Astrocyte of the hippocampus (primary cell): ENCODE measurements at regions not wholly inside any gene's neighbourhood (a gene's known extent, or its start where the extent isn't known, plus 50 kb on each side); places are given as distances from the start of the nearest gene placed in this dataset.
A peak's percentile ranks its signal among the peaks of the same experiment; 100 is the strongest.

Source experiments
- DNase-seq: peaks from one replicate; pipeline ENCODE4 v3.0.0; 2011; ENCODE audit warnings: low read depth, low spot score

GRCh38 chr14:42004321-42004720 is 397.6 kb downstream of the LRFN5 start:
- no peak for DNase-seq

DNA sequence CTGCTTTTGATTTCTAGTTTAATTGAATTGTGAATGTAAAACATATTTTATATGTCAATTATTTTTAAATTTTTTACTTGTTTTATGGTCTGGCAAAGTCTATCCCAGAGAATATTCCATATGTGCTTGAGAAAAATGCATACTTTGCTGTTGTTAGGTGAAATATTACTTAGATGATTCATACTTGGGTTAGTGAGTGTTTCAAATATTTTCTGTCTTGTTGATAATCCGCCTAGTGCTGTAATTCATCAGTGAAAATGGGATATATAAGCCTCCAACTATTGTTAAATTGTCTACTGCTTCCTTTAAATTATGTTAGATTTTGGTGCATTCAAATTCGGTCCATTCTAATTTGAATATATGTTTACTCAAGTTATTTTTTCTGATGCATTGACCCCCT is 395.5 kb downstream of the LRFN5 start:
- DNase-seq: peak; percentile 8

DNA sequence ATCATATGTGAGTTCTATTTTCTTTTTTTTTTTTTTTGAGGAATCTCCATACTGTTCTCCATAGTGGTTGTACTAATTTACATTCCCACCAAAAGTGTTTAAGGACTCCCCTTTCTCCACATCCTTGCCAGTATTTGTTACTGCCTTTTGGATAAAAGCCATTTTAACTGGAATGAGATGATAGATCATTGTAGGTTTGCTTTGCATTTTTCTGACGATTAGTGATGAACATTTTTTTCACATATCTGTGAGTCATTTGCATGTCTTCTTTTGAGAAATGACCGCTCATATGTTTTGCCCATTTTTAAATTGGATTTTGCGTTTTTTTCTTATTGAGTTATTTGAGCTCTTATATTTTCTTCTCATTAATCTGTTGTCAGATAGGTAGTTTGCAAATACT is 394.8 kb downstream of the LRFN5 start:
- DNase-seq: no peak

GRCh38 chr14:42000450-42000849 is 393.8 kb downstream of the LRFN5 start:
- DNase-seq: no peak

- no peak for DNase-seq
These were observed 387.0 kb downstream of the LRFN5 start for GRCh38 chr14:41993687-41994086.

DNA sequence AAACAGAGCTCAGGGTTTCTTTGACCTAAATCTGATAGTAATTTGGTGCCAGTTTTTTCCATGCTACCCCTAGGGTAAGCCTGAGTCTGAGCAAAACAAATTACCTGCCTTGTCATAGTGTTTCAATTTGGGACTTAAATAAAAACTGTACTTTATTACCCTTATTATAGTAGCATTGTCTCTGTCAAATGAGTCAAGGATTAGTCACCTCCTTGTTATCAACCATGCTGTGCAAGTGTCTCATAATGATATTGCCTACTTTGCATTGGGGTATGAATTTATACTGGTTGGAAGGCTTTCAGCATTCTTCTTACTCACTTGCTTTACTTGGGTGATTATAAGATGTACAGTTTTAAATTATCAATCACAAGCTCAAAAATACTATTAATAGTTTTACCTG is 380.0 kb downstream of the LRFN5 start:
- peak; percentile 4 for DNase-seq

DNA sequence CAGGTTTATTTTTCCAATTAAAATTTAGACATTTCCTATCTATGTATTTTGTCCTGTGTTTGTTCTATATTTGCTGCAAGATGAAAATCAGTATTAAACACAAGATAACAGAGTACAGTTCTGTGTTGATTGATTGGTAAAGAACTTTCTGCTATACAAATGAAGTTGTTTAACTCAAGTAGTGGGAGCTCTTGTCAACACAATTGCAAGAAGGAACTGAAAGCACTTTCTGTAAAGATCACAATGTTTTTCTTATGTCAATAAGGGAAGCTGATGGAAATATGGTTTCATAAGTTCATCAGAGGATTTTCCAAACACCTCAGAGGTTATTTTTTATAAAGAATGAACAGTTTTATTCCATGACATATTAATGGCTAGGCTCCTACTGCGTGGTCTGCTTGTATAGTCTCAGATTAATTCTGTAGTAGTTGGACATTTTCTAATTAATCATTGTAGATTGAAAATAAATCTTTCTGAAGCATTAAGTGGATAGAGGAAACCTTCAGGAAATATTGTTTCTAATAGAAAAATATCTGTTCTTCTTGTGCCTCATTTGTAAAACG is 379.5 kb downstream of the LRFN5 start:
- no peak for DNase-seq

GRCh38 chr14:41973178-41973577 is 366.5 kb downstream of the LRFN5 start:
- DNase-seq: no peak

DNA sequence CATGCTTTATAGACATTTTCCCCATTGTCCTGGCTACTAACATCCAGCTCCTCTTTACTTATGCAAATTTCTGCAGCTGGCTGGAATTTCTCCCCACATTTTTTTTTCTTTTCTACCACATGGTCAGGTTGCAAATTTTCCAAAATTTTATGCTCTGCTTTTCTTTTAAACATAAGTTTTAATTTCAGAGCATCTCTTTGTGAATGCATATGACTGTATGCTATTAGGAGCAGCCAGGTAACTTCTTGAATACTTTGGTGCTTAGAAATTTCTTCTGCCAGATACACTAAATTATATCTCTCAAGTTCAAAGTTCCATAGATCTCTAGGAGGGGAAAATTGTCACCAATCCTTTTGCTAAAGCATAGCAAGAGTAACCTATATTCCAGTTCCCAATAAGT is 365.9 kb downstream of the LRFN5 start:
- no peak for DNase-seq

GRCh38 chr14:41960281-41960680 is 353.6 kb downstream of the LRFN5 start:
- DNase-seq: no peak

DNA sequence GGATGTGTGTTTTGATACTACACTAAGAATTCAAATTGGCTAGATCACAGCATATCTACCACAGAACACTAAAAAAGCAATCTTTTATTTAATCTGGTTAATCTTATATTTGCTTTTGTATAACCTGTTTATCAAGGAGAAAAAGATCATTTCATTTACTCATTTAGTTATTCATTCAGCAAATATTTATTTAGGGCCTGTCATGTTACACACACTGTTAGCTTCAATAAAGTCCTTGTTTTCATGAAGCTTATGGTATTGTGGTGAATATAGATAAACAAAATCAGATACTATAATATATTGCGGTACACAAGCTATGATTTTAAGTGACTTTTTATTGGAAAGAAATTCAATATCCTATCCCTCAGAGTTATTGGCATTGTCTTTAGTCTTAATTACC is 350.8 kb downstream of the LRFN5 start:
- no peak for DNase-seq
